Thymus (tissue), 11 donors: ENCODE measurements at regions not wholly inside any gene's neighbourhood (a gene's known extent, or its start where the extent isn't known, plus 50 kb on each side); places are given as distances from the start of the nearest gene placed in this dataset.

Experiments used
- DNase-seq, 9 donors: peaks; one replicate each; pipeline ENCODE4 v3.0.0-alpha.2; 2013; ENCODE audit warnings: low spot score in 9 of 9, low read depth in 6 of 9, missing footprints in 1 of 9
- H3K27ac ChIP-seq, 2 donors: one replicate each; pipeline ENCODE4 v1.5.1; 2013; ENCODE audit warnings: control low read depth in 1 of 2, low read depth in 1 of 2, low read length in 1 of 2, mild to moderate bottlenecking in 1 of 2, moderate library complexity in 1 of 2
- H3K27me3 ChIP-seq, 2 donors: one replicate each; pipeline ENCODE4 v1.5.1; 2013; ENCODE audit warnings: low read length in 1 of 2; ENCODE audit not compliant: control insufficient read depth in 2 of 2, insufficient read depth in 1 of 2
- H3K36me3 ChIP-seq, 2 donors: one replicate each; pipeline ENCODE4 v1.5.1; 2013; ENCODE audit warnings: low read length in 1 of 2, mild to moderate bottlenecking in 1 of 2, moderate library complexity in 1 of 2; ENCODE audit not compliant: control insufficient read depth in 2 of 2, insufficient read depth in 2 of 2
- H3K4me1 ChIP-seq, 2 donors: one replicate each; pipeline ENCODE4 v1.5.1; 2013; ENCODE audit warnings: low read length in 2 of 2; ENCODE audit not compliant: control insufficient read depth in 2 of 2, insufficient read depth in 2 of 2
- H3K4me3 ChIP-seq, 2 donors: one replicate each; pipeline ENCODE4 v1.5.1; 2013; ENCODE audit warnings: low read length in 2 of 2, control low read depth in 1 of 2, mild to moderate bottlenecking in 1 of 2
- H3K9me3 ChIP-seq, 2 donors: one replicate each; pipeline ENCODE4 v1.5.1; 2013; ENCODE audit warnings: low read length in 1 of 2, mild to moderate bottlenecking in 1 of 2; ENCODE audit not compliant: control insufficient read depth in 2 of 2, insufficient read depth in 1 of 2
- WGBS: extraction: QIAGEN DNeasy Blood & Tissue Kit; methylation state at CpG from one replicate; pipeline ENCODE4 v1.1.7; 2013; 5-methylcytosine and 5-hydroxymethylcytosine counted together
- donor health status: healthy.

- Histone ChIP-seq H3K27me3 (no peaks in the 10 kb centered on the region), H3K4me3 (no peak overlapping the region), H3K36me3 (no peaks in the 10 kb centered on the region), H3K27ac (no peak overlapping the region), H3K4me1 (no peaks in the 10 kb centered on the region), H3K9me3 (no peaks in the 10 kb centered on the region)
- WGBS, result 90% methylated on average over 3 of the region's 3 CpGs
- DNase-seq, result no peak
Measured at GRCh38 chr11:79671401-79671800, 230.6 kb upstream of the TENM4 start.

DNA sequence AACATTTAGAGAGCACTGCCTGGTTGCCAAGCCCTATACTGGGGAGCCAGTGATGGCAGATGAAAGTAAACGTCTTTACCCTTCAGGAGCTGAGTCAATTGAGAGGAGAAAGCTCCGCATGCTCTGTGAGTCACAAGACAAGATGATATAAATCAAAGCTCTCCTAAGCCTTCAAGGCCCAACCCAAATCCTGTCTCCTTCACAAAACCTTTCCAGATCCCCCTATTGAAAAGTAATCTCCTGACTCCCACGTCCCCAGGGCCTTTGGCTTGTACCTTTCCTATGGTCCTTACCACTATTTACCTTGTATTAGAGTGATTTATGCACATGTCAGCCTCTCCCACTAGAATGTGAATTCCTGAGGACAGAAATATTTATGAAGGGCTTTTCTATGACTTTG lies 230.1 kb upstream of the TENM4 start:
- 62% methylated on average over 3 of the region's 3 CpGs for WGBS
- no peaks in the 10 kb centered on the region for H3K27me3 ChIP-seq
- H3K27ac ChIP-seq, result no peak overlapping the region
- H3K9me3 ChIP-seq, result no peaks in the 10 kb centered on the region
- no peak overlapping the region for H3K4me3 ChIP-seq
- H3K4me1 ChIP-seq, result no peaks in the 10 kb centered on the region
- DNase-seq, result no peak
- no peaks in the 10 kb centered on the region for H3K36me3 ChIP-seq

- DNase-seq, result no peak
- Histone ChIP-seq H3K27ac (no peak overlapping the region), H3K9me3 (no peaks in the 10 kb centered on the region), H3K27me3 (no peaks in the 10 kb centered on the region), H3K36me3 (no peaks in the 10 kb centered on the region), H3K4me3 (no peak overlapping the region), H3K4me1 (no peaks in the 10 kb centered on the region)
- WGBS, result 80% methylated on average over 4 of the region's 4 CpGs
Measured at GRCh38 chr11:79668575-79668974, 227.7 kb upstream of the TENM4 start.

DNA sequence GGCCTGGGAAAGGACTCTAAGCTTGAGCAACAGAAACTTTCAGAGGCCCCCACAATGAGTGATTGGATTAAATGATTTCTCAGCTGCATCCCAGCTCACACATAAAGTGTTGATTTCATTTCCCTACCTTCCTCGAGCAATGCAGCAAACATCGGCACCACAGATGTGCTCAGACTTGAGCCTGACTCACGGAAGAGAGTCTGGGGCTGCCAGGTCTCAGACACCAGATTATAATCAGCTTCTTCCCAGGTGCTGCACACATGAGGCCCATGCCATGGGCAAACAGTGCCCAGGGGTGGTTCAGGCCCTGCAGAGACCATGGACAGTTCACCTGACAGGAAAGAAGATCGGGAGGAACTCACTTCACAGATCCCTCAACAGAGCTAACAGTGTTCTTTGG lies 226.6 kb upstream of the TENM4 start:
- Histone ChIP-seq H3K27me3 (no peaks in the 10 kb centered on the region), H3K36me3 (no peaks in the 10 kb centered on the region), H3K27ac (no peak overlapping the region), H3K4me3 (no peak overlapping the region), H3K4me1 (no peaks in the 10 kb centered on the region), H3K9me3 (no peaks in the 10 kb centered on the region)
- 84% methylated on average over 4 of the region's 4 CpGs for WGBS
- no peak for DNase-seq

GRCh38 chr11:79663017-79663416 lies 222.2 kb upstream of the TENM4 start:
- no peak for DNase-seq
- Histone ChIP-seq H3K9me3 (no peaks in the 10 kb centered on the region), H3K4me1 (no peaks in the 10 kb centered on the region), H3K27ac (no peak overlapping the region), H3K36me3 (no peaks in the 10 kb centered on the region), H3K27me3 (no peaks in the 10 kb centered on the region), H3K4me3 (no peak overlapping the region)
- 81% methylated on average over 2 of the region's 2 CpGs for WGBS

GRCh38 chr11:79661373-79661772 lies 220.5 kb upstream of the TENM4 start:
- Histone ChIP-seq H3K9me3 (no peaks in the 10 kb centered on the region), H3K4me1 (no peaks in the 10 kb centered on the region), H3K36me3 (no peaks in the 10 kb centered on the region), H3K4me3 (no peak overlapping the region), H3K27ac (no peak overlapping the region), H3K27me3 (no peaks in the 10 kb centered on the region)
- DNase-seq, result no peak
- WGBS, result 94% methylated on average over 2 of the region's 2 CpGs

DNA sequence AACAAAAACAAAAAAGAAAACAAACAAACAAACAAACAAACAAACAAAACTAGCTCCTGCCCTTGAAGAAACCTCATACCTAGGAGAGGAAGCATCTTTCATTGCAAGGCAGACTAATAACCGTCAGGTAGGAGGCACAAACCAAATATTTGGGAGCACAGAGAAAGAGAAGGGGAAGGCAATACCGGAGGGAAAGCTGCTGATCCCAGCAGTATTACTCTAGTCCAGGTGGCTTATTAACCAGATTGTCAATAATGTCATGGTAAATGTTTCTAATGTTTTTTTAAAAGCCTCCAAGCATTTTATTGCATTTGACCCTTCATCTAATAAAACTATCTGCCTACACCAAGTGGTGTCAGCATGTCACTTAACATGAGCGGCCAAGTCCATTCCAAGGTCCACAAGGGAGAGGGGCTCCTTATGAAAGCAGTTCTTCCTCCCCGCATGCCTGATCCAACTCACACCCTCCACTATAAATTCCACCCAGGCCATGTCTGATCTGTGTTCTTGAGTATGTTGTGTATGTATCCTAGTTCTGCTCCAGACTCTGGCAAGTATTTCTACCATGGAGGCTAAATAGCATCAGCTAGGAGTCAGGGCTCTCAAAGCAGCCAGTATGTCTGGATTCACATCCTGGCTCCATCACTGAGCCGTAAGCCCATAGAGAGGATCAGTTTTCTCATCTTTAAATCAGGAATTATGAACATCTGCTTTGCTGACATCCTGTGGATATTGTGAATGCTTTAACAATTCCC lies 208.1 kb upstream of the TENM4 start:
- no peak overlapping the region for H3K27ac ChIP-seq
- H3K9me3 ChIP-seq, result no peaks in the 10 kb centered on the region
- H3K4me3 ChIP-seq, result no peak overlapping the region
- H3K36me3 ChIP-seq, result no peaks in the 10 kb centered on the region
- no peaks in the 10 kb centered on the region for H3K27me3 ChIP-seq
- H3K4me1 ChIP-seq, result no peaks in the 10 kb centered on the region
- WGBS, result 89% methylated on average over 5 of the region's 5 CpGs
- DNase-seq, result no peak

DNA sequence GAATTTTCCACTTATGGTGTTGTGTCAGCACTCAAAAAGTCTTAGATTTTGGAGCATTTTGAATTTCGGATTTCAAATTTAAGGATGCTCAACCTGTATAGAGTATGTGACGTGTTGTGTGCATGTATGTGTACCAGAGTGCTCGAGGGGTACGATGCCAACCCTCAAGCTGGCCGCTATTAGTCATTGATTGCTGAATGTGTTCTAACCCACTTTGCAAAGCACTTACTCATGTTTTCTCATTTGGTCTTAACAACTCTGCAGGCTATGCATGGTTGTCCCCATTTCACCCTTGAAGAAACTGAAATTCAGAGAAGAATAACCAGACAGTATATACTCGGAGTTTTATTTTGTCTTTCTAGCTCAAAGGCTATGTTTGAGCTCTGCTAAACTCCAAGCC lies 196.4 kb upstream of the TENM4 start:
- H3K4me1 ChIP-seq, result no peaks in the 10 kb centered on the region
- H3K27me3 ChIP-seq, result no peaks in the 10 kb centered on the region
- no peaks in the 10 kb centered on the region for H3K9me3 ChIP-seq
- WGBS, result 97% methylated on average over 6 of the region's 6 CpGs
- H3K36me3 ChIP-seq, result no peaks in the 10 kb centered on the region
- H3K4me3 ChIP-seq, result no peak overlapping the region
- DNase-seq, result no peak
- no peak overlapping the region for H3K27ac ChIP-seq

DNA sequence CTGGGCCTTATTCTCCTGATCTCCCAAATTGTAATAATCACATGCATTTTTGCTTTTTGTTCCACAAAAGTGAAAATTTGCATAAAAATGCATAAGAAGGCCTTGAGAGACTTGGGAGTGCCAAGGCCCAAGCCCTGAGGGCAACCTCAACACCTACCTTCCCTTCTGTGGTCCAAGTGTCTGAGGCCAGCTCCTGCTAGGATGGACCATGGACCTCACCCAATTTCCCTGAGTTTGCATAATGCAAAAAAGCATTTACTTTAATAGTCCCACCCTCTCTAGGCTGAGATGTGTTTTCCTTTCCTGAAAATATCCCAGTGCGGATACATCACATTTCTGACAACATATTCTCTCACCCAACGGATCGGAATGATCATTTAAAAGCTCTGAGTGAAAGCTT lies 194.1 kb upstream of the TENM4 start:
- Histone ChIP-seq H3K4me3 (no peak overlapping the region), H3K27ac (no peak overlapping the region), H3K36me3 (no peaks in the 10 kb centered on the region), H3K27me3 (no peaks in the 10 kb centered on the region), H3K4me1 (no peaks in the 10 kb centered on the region), H3K9me3 (no peaks in the 10 kb centered on the region)
- no peak for DNase-seq
- WGBS, result 96% methylated on average over 3 of the region's 3 CpGs
